ENCODE measurements at regions not wholly inside any gene's neighbourhood (a gene's known extent, or its start where the extent isn't known, plus 50 kb on each side); places are given as distances from the start of the nearest gene placed in this dataset.
"Not testable (repeated sequence)": the region's sequence is repeated elsewhere in the genome, so short reads cannot be mapped to it uniquely, and the experiment has no call there.

- H3K4me2 ChIP-seq (ENCODE audit: low read length): no peak overlapping the region
Observed at GRCh38 chrX:34332334-34332733, 200.2 kb upstream of the FAM47A start.

GRCh38 chrX:34325460-34325859 lies 193.3 kb upstream of the FAM47A start:
- H3K4me1 ChIP-seq (ENCODE audit: control insufficient read depth, low read length): no peaks in the 10 kb centered on the region
- H3K27ac ChIP-seq (ENCODE audit: low read depth, low read length): no peak overlapping the region
- no peaks in the 10 kb centered on the region for H3F3A ChIP-seq (ENCODE audit: control insufficient read depth, insufficient read depth)
- H3K27me3 ChIP-seq (ENCODE audit: control insufficient read depth, low read length): no peaks in the 10 kb centered on the region
- no peaks in the 10 kb centered on the region for H4K20me1 ChIP-seq (ENCODE audit: control insufficient read depth, insufficient read depth, low read depth, low read length)
- H3K79me2 ChIP-seq (ENCODE audit: control insufficient read depth, low read length): no peaks in the 10 kb centered on the region
- H3K4me2 ChIP-seq (ENCODE audit: low read length): no peak overlapping the region
- H3K9me2 ChIP-seq (replicated peaks; ENCODE audit: control insufficient read depth, low read length): no peaks in the 10 kb centered on the region
- no peaks in the 10 kb centered on the region for H3K36me3 ChIP-seq (ENCODE audit: control insufficient read depth, low read length)
- H3K9me3 ChIP-seq (ENCODE audit: control insufficient read depth, insufficient read depth, low read length): no peaks in the 10 kb centered on the region
- TF ChIP-seq CTCF (IDR thresholded peaks at IDR 0.05; ENCODE audit: low read depth, low read length, poor library complexity, severe bottlenecking) (no peak), EZH2phosphoT487 (IDR thresholded peaks at IDR 0.05; ENCODE audit: borderline replicate concordance, low read length) (no peak)
- H3K4me3 ChIP-seq (ENCODE audit: low read length): no peak overlapping the region

More at GRCh38 chrX:34332334-34332733, 200.2 kb upstream of the FAM47A start:
- no peaks in the 10 kb centered on the region for H3K36me3 ChIP-seq (ENCODE audit: control insufficient read depth, low read length)
- H3K27me3 ChIP-seq (ENCODE audit: control insufficient read depth, low read length): no peaks in the 10 kb centered on the region
- H3K27ac ChIP-seq (ENCODE audit: low read depth, low read length): no peak overlapping the region
- no peaks in the 10 kb centered on the region for H3K9me3 ChIP-seq (ENCODE audit: control insufficient read depth, insufficient read depth, low read length)
- H3K4me3 ChIP-seq (ENCODE audit: low read length): no peak overlapping the region
- H4K20me1 ChIP-seq (ENCODE audit: control insufficient read depth, insufficient read depth, low read depth, low read length): no peaks in the 10 kb centered on the region
- no peaks in the 10 kb centered on the region for H3K4me1 ChIP-seq (ENCODE audit: control insufficient read depth, low read length)
- TF ChIP-seq CTCF (IDR thresholded peaks at IDR 0.05; ENCODE audit: low read depth, low read length, poor library complexity, severe bottlenecking): no peak
- TF ChIP-seq EZH2phosphoT487 (IDR thresholded peaks at IDR 0.05; ENCODE audit: borderline replicate concordance, low read length): no peak
- H3F3A ChIP-seq (ENCODE audit: control insufficient read depth, insufficient read depth): no peaks in the 10 kb centered on the region
- no peaks in the 10 kb centered on the region for H3K79me2 ChIP-seq (ENCODE audit: control insufficient read depth, low read length)
- no peaks in the 10 kb centered on the region for H3K9me2 ChIP-seq (replicated peaks; ENCODE audit: control insufficient read depth, low read length)

GRCh38 chrX:34320424-34320823 lies 188.3 kb upstream of the FAM47A start:
- not testable (repeated sequence) for H3K79me2 ChIP-seq (ENCODE audit: control insufficient read depth, low read length); H4K20me1 ChIP-seq (ENCODE audit: control insufficient read depth, insufficient read depth, low read depth, low read length); H3K27me3 ChIP-seq (ENCODE audit: control insufficient read depth, low read length); H3K4me2 ChIP-seq (ENCODE audit: low read length); H3K9me2 ChIP-seq (replicated peaks; ENCODE audit: control insufficient read depth, low read length); H3K27ac ChIP-seq (ENCODE audit: low read depth, low read length); H3K4me3 ChIP-seq (ENCODE audit: low read length); H3K4me1 ChIP-seq (ENCODE audit: control insufficient read depth, low read length); H3K36me3 ChIP-seq (ENCODE audit: control insufficient read depth, low read length); H3K9me3 ChIP-seq (ENCODE audit: control insufficient read depth, insufficient read depth, low read length); H3F3A ChIP-seq (ENCODE audit: control insufficient read depth, insufficient read depth)

- peak; percentile 46 for TF ChIP-seq CTCF (IDR thresholded peaks at IDR 0.05; ENCODE audit: low read depth, low read length, poor library complexity, severe bottlenecking)
- no peak for TF ChIP-seq EZH2phosphoT487 (IDR thresholded peaks at IDR 0.05; ENCODE audit: borderline replicate concordance, low read length)
- Histone ChIP-seq H3K4me2 (ENCODE audit: low read length) (no peak overlapping the region), H3F3A (ENCODE audit: control insufficient read depth, insufficient read depth) (no peaks in the 10 kb centered on the region), H3K9me2 (replicated peaks; ENCODE audit: control insufficient read depth, low read length) (no peaks in the 10 kb centered on the region), H4K20me1 (ENCODE audit: control insufficient read depth, insufficient read depth, low read depth, low read length) (no peaks in the 10 kb centered on the region), H3K27ac (ENCODE audit: low read depth, low read length) (no peak overlapping the region), H3K27me3 (ENCODE audit: control insufficient read depth, low read length) (no peaks in the 10 kb centered on the region), H3K79me2 (ENCODE audit: control insufficient read depth, low read length) (no peaks in the 10 kb centered on the region), H3K9me3 (ENCODE audit: control insufficient read depth, insufficient read depth, low read length) (no peaks in the 10 kb centered on the region), H3K4me1 (ENCODE audit: control insufficient read depth, low read length) (no peaks in the 10 kb centered on the region), H3K4me3 (ENCODE audit: low read length) (no peak overlapping the region), H3K36me3 (ENCODE audit: control insufficient read depth, low read length) (no peaks in the 10 kb centered on the region)
Observed at GRCh38 chrX:34300871-34301270, 168.8 kb upstream of the FAM47A start.
